ENCODE measurements at regions not wholly inside any gene's neighbourhood (a gene's known extent, or its start where the extent isn't known, plus 50 kb on each side); places are given as distances from the start of the nearest gene placed in this dataset.

DNA sequence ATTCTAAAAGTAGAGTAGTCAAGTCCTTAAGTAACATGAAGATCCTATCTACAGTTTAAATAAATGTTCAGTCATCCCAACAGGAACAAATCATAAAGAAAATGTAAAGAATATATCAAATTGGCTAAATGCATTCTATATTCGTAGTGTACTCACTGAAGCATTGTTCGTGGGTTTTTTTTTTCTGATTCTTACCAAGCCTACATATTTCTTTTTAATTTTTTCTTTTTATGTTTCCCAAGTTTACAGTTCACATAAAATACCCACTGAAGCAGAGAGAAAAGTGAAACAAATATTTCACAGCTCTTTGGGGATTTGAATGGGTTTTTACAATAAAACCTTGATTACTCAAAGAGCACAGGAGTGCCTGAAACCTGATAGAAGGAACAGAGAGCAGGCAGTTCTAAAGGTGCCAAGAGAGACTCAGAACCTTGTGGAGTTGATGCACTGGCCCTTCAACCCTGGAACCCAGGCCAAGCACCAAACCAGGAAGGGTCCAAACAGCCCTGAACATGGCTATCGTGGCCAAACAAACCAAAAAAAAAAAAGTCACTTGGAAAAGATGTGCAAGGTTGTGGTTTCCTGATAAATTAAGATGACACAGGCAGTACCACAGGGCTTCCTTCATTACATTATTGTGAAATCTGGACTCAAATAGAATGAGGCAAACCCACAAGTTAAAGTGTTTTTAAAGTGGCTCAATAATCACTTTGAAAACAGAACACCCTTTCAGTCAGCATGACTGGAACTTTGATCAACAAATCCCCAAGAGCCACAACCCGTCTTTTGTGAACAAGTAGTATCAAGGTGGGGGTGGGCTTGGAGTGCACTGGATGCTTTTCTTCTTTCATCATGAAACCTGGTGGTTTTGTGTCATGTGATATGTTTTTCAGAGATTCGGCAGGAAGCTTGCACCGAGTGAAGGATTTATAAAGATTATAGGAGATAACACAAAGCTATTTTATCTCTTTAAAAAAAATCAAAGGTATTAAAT, 245.0 kb upstream of the FN1 start:
- no CpG with 5 or more reads among the region's 6 CpGs for WGBS (ENCODE audit: insufficient coverage, insufficient read length)
- H3K27ac ChIP-seq (ENCODE audit: low read length), result no peak overlapping the region

GRCh38 chr2:215678094-215678493, 242.2 kb upstream of the FN1 start:
- no peak overlapping the region for H3K4me3 ChIP-seq (ENCODE audit: low read length)
- no peaks in the 10 kb centered on the region for H3K9me3 ChIP-seq (ENCODE audit: control insufficient read depth, insufficient read depth, low read length)
- DNase-seq (ENCODE audit: low read depth, low spot score), result no peak
- no peaks in the 10 kb centered on the region for H3K27me3 ChIP-seq (ENCODE audit: control insufficient read depth, insufficient read depth, low read length)
- no peak overlapping the region for H3K27ac ChIP-seq (ENCODE audit: low read length)
- no peaks in the 10 kb centered on the region for H3K36me3 ChIP-seq (ENCODE audit: control insufficient read depth, insufficient read depth, low read length)
- H3K4me1 ChIP-seq (ENCODE audit: control insufficient read depth, insufficient read depth, low read length), result no peaks in the 10 kb centered on the region

More for the DNA sequence above, 245.0 kb upstream of the FN1 start:
- H3K27me3 ChIP-seq (ENCODE audit: control insufficient read depth, insufficient read depth, low read length), result no peaks in the 10 kb centered on the region
- no peak overlapping the region for H3K4me3 ChIP-seq (ENCODE audit: low read length)
- no peak for DNase-seq (ENCODE audit: low read depth, low spot score)
- H3K36me3 ChIP-seq (ENCODE audit: control insufficient read depth, insufficient read depth, low read length), result no peaks in the 10 kb centered on the region
- no peaks in the 10 kb centered on the region for H3K9me3 ChIP-seq (ENCODE audit: control insufficient read depth, insufficient read depth, low read length)
- H3K4me1 ChIP-seq (ENCODE audit: control insufficient read depth, insufficient read depth, low read length), result no peaks in the 10 kb centered on the region

- Histone ChIP-seq H3K9me3 (ENCODE audit: control insufficient read depth, insufficient read depth, low read length) (no peaks in the 10 kb centered on the region), H3K4me3 (ENCODE audit: low read length) (no peak overlapping the region), H3K36me3 (ENCODE audit: control insufficient read depth, insufficient read depth, low read length) (no peaks in the 10 kb centered on the region), H3K4me1 (ENCODE audit: control insufficient read depth, insufficient read depth, low read length) (no peaks in the 10 kb centered on the region), H3K27ac (ENCODE audit: low read length) (no peak overlapping the region), H3K27me3 (ENCODE audit: control insufficient read depth, insufficient read depth, low read length) (no peaks in the 10 kb centered on the region)
- DNase-seq (ENCODE audit: low read depth, low spot score), result no peak
- no CpG with 5 or more reads among the region's 2 CpGs for WGBS (ENCODE audit: insufficient coverage, insufficient read length)
Observed at GRCh38 chr2:215677481-215677880, 241.6 kb upstream of the FN1 start.

DNA sequence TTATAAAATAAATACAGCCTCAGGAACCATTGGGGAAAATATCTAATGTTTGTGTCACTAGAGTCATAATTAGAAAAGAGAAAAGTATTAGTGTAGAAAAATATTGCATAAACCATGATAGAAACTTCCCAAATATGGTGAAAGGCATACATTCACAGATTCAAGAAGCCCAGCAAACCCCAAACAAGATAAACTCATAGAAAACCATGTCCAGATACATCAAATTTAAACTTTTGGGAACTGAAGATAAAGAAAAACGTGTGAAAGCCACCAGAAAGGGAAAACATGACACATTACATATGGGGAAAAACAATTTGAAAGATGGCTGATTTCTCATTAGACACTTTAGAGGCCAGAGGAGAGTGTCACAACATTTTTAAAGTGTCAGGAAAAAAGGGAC, 236.5 kb upstream of the FN1 start:
- DNase-seq (ENCODE audit: low read depth, low spot score), result no peak
- Histone ChIP-seq H3K4me3 (ENCODE audit: low read length) (no peak overlapping the region), H3K27me3 (ENCODE audit: control insufficient read depth, insufficient read depth, low read length) (no peaks in the 10 kb centered on the region), H3K9me3 (ENCODE audit: control insufficient read depth, insufficient read depth, low read length) (no peaks in the 10 kb centered on the region), H3K36me3 (ENCODE audit: control insufficient read depth, insufficient read depth, low read length) (no peaks in the 10 kb centered on the region), H3K27ac (ENCODE audit: low read length) (no peak overlapping the region), H3K4me1 (ENCODE audit: control insufficient read depth, insufficient read depth, low read length) (no peaks in the 10 kb centered on the region)
- no CpG with 5 or more reads among the region's 1 CpG for WGBS (ENCODE audit: insufficient coverage, insufficient read length)

- Histone ChIP-seq H3K4me3 (ENCODE audit: low read length) (no peak overlapping the region), H3K4me1 (ENCODE audit: control insufficient read depth, insufficient read depth, low read length) (no peaks in the 10 kb centered on the region), H3K36me3 (ENCODE audit: control insufficient read depth, insufficient read depth, low read length) (no peaks in the 10 kb centered on the region), H3K27ac (ENCODE audit: low read length) (no peak overlapping the region), H3K27me3 (ENCODE audit: control insufficient read depth, insufficient read depth, low read length) (no peaks in the 10 kb centered on the region), H3K9me3 (ENCODE audit: control insufficient read depth, insufficient read depth, low read length) (no peaks in the 10 kb centered on the region)
- WGBS (ENCODE audit: insufficient coverage, insufficient read length), result no CpG with 5 or more reads among the region's 6 CpGs
- no peak for DNase-seq (ENCODE audit: low read depth, low spot score)
Observed at GRCh38 chr2:215671691-215672090, 235.8 kb upstream of the FN1 start.

- no peaks in the 10 kb centered on the region for H3K27me3 ChIP-seq (ENCODE audit: control insufficient read depth, insufficient read depth, low read length)
- DNase-seq (ENCODE audit: low read depth, low spot score), result no peak
- H3K4me1 ChIP-seq (ENCODE audit: control insufficient read depth, insufficient read depth, low read length), result no peaks in the 10 kb centered on the region
- H3K9me3 ChIP-seq (ENCODE audit: control insufficient read depth, insufficient read depth, low read length), result no peaks in the 10 kb centered on the region
- no CpG with 5 or more reads among the region's 2 CpGs for WGBS (ENCODE audit: insufficient coverage, insufficient read length)
- H3K27ac ChIP-seq (ENCODE audit: low read length), result no peak overlapping the region
- no peaks in the 10 kb centered on the region for H3K36me3 ChIP-seq (ENCODE audit: control insufficient read depth, insufficient read depth, low read length)
- no peak overlapping the region for H3K4me3 ChIP-seq (ENCODE audit: low read length)
Observed at GRCh38 chr2:215671244-215671643, 235.4 kb upstream of the FN1 start.

DNA sequence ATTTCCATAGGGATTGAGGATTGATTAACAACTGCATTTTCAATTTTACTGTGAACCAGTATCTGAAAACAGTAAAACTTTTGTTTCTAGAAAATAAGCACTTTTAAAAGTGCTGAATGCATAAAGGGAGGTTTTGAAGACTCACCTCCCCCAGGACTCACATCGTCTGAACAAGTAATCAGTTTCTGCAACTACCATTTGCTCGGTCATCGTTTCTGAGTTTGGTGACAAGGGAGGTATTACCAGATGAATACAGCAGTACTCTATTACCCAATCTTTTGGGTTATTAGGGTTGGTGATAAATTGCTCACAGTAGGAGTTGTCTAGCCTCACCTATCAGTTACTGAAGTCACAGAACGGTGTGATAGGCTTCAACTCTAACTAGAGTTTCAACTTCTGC, 234.5 kb upstream of the FN1 start:
- no peak for DNase-seq (ENCODE audit: low read depth, low spot score)
- H3K9me3 ChIP-seq (ENCODE audit: control insufficient read depth, insufficient read depth, low read length), result no peaks in the 10 kb centered on the region
- H3K36me3 ChIP-seq (ENCODE audit: control insufficient read depth, insufficient read depth, low read length), result no peaks in the 10 kb centered on the region
- no peak overlapping the region for H3K27ac ChIP-seq (ENCODE audit: low read length)
- no peak overlapping the region for H3K4me3 ChIP-seq (ENCODE audit: low read length)
- H3K4me1 ChIP-seq (ENCODE audit: control insufficient read depth, insufficient read depth, low read length), result no peaks in the 10 kb centered on the region
- no peaks in the 10 kb centered on the region for H3K27me3 ChIP-seq (ENCODE audit: control insufficient read depth, insufficient read depth, low read length)
- WGBS (ENCODE audit: insufficient coverage, insufficient read length), result no CpG with 5 or more reads among the region's 4 CpGs

DNA sequence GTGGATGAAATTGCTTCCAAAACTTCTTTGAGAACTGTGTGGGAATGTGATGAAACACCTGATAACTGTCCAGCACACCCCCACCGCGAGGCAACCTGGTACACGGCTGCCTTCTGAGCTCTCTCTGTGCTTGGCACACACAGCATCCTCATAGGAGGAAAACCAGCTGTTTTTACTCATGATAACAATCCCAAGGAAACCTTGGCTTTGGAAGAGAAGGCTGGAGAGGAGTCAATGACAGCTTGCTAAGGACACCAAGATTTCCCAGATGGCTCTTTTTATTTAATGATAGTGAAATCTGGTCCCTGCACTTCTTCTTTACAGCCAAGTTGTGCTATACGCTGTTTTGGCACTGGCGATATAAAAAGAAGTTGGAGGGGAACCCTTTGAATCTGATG, 232.5 kb upstream of the FN1 start:
- Histone ChIP-seq H3K9me3 (ENCODE audit: control insufficient read depth, insufficient read depth, low read length) (no peaks in the 10 kb centered on the region), H3K4me1 (ENCODE audit: control insufficient read depth, insufficient read depth, low read length) (no peaks in the 10 kb centered on the region), H3K27ac (ENCODE audit: low read length) (no peak overlapping the region), H3K4me3 (ENCODE audit: low read length) (no peak overlapping the region), H3K27me3 (ENCODE audit: control insufficient read depth, insufficient read depth, low read length) (no peaks in the 10 kb centered on the region), H3K36me3 (ENCODE audit: control insufficient read depth, insufficient read depth, low read length) (no peaks in the 10 kb centered on the region)
- no CpG with 5 or more reads among the region's 5 CpGs for WGBS (ENCODE audit: insufficient coverage, insufficient read length)
- DNase-seq (ENCODE audit: low read depth, low spot score), result no peak

DNA sequence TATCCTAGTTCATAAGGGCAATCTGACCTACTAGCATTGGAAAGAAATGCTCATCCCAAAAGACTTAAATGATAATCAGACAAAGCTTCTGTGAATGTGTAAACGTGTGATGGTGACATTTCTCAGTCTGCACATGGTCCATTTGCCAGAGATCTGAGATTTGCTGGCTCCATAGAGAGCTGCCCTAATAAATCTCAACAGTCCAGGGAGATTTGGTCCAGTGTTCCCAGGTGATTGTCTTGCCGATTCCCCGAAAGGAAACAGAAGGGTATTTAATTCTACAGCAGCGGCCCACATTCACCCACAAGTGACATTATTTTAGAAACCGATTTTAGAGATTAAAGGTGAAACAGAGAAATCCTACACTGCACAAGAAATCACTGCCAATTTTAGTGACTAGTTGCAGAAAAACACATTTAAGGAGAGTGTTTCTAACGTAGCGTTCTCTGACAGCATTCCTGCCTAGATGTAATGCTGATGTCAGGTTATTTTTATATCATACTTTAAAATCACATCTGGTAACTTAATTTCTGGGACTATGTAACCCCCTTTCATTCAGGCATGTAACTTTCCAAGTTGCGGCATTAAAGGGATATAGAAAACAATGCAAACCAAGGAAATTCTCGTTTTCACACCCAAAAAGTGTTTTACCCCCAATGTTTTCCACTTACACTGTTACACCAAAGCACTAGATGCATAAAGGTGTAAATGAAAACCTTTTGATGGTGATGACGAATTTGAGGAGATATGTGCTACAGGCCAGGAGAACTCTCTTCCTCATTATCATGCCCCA, 231.9 kb upstream of the FN1 start:
- Histone ChIP-seq H3K27me3 (ENCODE audit: control insufficient read depth, insufficient read depth, low read length) (no peaks in the 10 kb centered on the region), H3K27ac (ENCODE audit: low read length) (no peak overlapping the region), H3K4me3 (ENCODE audit: low read length) (no peak overlapping the region), H3K9me3 (ENCODE audit: control insufficient read depth, insufficient read depth, low read length) (no peaks in the 10 kb centered on the region), H3K4me1 (ENCODE audit: control insufficient read depth, insufficient read depth, low read length) (no peaks in the 10 kb centered on the region), H3K36me3 (ENCODE audit: control insufficient read depth, insufficient read depth, low read length) (no peaks in the 10 kb centered on the region)
- WGBS (ENCODE audit: insufficient coverage, insufficient read length), result no CpG with 5 or more reads among the region's 10 CpGs
- DNase-seq (ENCODE audit: low read depth, low spot score), result no peak

GRCh38 chr2:215664847-215665525, 229.1 kb upstream of the FN1 start:
- no peak for DNase-seq (ENCODE audit: low read depth, low spot score)
- H3K9me3 ChIP-seq (ENCODE audit: control insufficient read depth, insufficient read depth, low read length), result no peaks in the 10 kb centered on the region
- H3K27ac ChIP-seq (ENCODE audit: low read length), result no peak overlapping the region
- no peak overlapping the region for H3K4me3 ChIP-seq (ENCODE audit: low read length)
- no peaks in the 10 kb centered on the region for H3K4me1 ChIP-seq (ENCODE audit: control insufficient read depth, insufficient read depth, low read length)
- no CpG with 5 or more reads among the region's 3 CpGs for WGBS (ENCODE audit: insufficient coverage, insufficient read length)
- H3K27me3 ChIP-seq (ENCODE audit: control insufficient read depth, insufficient read depth, low read length), result no peaks in the 10 kb centered on the region
- no peaks in the 10 kb centered on the region for H3K36me3 ChIP-seq (ENCODE audit: control insufficient read depth, insufficient read depth, low read length)

Data from iPS DF 6.9 (cell line).